ENCODE measurements at regions not wholly inside any gene's neighbourhood (a gene's known extent, or its start where the extent isn't known, plus 50 kb on each side); places are given as distances from the start of the nearest gene placed in this dataset.

GRCh38 chr11:22567759-22568158 lies 57.9 kb downstream of the FANCF start:
- Histone ChIP-seq H3K4me2 (no peak overlapping the region), H3K9me3 (no peaks in the 10 kb centered on the region), H3K27me3 (ENCODE audit: insufficient read depth) (no peaks in the 10 kb centered on the region), H3K4me3 (ENCODE audit: low read depth in 2 of 2, low read length in 1 of 2) (no peak overlapping the region), H3K36me3 (replicated peaks in 1 of 2; ENCODE audit: control insufficient read depth in 1 of 2, insufficient read depth in 2 of 2, low read length in 1 of 2) (no peaks in the 10 kb centered on the region), H3K27ac (ENCODE audit: low read depth in 2 of 2, low read length in 1 of 2) (no peak overlapping the region), H3K9me2 (no peaks in the 10 kb centered on the region), H3K4me1 (ENCODE audit: control insufficient read depth in 1 of 2, insufficient read depth in 2 of 2, low read depth in 1 of 2, low read length in 1 of 2) (no peaks in the 10 kb centered on the region), H4K20me1 (ENCODE audit: insufficient read depth) (no peaks in the 10 kb centered on the region), H2AFZ (ENCODE audit: low read depth) (no peak overlapping the region), H3K9ac (no peak overlapping the region), H3F3A (replicated peaks; ENCODE audit: insufficient read depth) (no peaks in the 10 kb centered on the region), H3K79me2 (ENCODE audit: insufficient read depth) (no peaks in the 10 kb centered on the region)
- no peak for TF ChIP-seq USF2 (IDR thresholded peaks at IDR 0.05; ENCODE audit: borderline replicate concordance, low read depth, low read length)
- TF ChIP-seq, protein P1, sequence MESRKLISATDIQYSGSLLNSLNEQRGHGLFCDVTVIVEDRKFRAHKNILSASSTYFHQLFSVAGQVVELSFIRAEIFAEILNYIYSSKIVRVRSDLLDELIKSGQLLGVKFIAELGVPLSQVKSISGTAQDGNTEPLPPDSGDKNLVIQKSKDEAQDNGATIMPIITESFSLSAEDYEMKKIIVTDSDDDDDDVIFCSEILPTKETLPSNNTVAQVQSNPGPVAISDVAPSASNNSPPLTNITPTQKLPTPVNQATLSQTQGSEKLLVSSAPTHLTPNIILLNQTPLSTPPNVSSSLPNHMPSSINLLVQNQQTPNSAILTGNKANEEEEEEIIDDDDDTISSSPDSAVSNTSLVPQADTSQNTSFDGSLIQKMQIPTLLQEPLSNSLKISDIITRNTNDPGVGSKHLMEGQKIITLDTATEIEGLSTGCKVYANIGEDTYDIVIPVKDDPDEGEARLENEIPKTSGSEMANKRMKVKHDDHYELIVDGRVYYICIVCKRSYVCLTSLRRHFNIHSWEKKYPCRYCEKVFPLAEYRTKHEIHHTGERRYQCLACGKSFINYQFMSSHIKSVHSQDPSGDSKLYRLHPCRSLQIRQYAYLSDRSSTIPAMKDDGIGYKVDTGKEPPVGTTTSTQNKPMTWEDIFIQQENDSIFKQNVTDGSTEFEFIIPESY (IDR thresholded peaks at IDR 0.05; ENCODE audit: borderline replicate concordance, low read depth) = no peak
- TF ChIP-seq NRF1 (IDR thresholded peaks at IDR 0.05; ENCODE audit: low read depth, low read length) = no peak
- TF ChIP-seq, protein P2, sequence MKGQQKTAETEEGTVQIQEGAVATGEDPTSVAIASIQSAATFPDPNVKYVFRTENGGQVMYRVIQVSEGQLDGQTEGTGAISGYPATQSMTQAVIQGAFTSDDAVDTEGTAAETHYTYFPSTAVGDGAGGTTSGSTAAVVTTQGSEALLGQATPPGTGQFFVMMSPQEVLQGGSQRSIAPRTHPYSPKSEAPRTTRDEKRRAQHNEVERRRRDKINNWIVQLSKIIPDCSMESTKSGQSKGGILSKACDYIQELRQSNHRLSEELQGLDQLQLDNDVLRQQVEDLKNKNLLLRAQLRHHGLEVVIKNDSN (IDR thresholded peaks at IDR 0.05; ENCODE audit: borderline replicate concordance, low read depth) = no peak
- no peak for TF ChIP-seq FOXJ3 (CRISPR knock-in tag; IDR thresholded peaks at IDR 0.05)
- TF ChIP-seq RFX5 (IDR thresholded peaks at IDR 0.05; ENCODE audit: low read length) = no peak
- TF ChIP-seq, protein P3, sequence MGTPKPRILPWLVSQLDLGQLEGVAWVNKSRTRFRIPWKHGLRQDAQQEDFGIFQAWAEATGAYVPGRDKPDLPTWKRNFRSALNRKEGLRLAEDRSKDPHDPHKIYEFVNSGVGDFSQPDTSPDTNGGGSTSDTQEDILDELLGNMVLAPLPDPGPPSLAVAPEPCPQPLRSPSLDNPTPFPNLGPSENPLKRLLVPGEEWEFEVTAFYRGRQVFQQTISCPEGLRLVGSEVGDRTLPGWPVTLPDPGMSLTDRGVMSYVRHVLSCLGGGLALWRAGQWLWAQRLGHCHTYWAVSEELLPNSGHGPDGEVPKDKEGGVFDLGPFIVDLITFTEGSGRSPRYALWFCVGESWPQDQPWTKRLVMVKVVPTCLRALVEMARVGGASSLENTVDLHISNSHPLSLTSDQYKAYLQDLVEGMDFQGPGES (IDR thresholded peaks at IDR 0.05; ENCODE audit: low read depth, low read length) = no peak
- TF ChIP-seq PBX3 (IDR thresholded peaks at IDR 0.05) = no peak
- no peak for TF ChIP-seq RXRA (IDR thresholded peaks at IDR 0.05; ENCODE audit: borderline replicate concordance, low read depth)
- TF ChIP-seq FOSL2 (IDR thresholded peaks at IDR 0.05; ENCODE audit: borderline replicate concordance, low read depth) = no peak
- TF ChIP-seq TAF1 (IDR thresholded peaks at IDR 0.05; ENCODE audit: borderline replicate concordance, low read depth, low read length) = no peak
- TF ChIP-seq GATA2 (CRISPR knock-in tag; IDR thresholded peaks at IDR 0.05) = no peak
- TF ChIP-seq MEF2A (IDR thresholded peaks at IDR 0.05; ENCODE audit: borderline replicate concordance, low read depth) = no peak
- no peak for TF ChIP-seq JUND (IDR thresholded peaks at IDR 0.05)
- TF ChIP-seq, protein P4, sequence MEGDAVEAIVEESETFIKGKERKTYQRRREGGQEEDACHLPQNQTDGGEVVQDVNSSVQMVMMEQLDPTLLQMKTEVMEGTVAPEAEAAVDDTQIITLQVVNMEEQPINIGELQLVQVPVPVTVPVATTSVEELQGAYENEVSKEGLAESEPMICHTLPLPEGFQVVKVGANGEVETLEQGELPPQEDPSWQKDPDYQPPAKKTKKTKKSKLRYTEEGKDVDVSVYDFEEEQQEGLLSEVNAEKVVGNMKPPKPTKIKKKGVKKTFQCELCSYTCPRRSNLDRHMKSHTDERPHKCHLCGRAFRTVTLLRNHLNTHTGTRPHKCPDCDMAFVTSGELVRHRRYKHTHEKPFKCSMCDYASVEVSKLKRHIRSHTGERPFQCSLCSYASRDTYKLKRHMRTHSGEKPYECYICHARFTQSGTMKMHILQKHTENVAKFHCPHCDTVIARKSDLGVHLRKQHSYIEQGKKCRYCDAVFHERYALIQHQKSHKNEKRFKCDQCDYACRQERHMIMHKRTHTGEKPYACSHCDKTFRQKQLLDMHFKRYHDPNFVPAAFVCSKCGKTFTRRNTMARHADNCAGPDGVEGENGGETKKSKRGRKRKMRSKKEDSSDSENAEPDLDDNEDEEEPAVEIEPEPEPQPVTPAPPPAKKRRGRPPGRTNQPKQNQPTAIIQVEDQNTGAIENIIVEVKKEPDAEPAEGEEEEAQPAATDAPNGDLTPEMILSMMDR (IDR thresholded peaks at IDR 0.05) = no peak
- no peak for TF ChIP-seq MAX (IDR thresholded peaks at IDR 0.05; ENCODE audit: low read depth)
- no peak for TF ChIP-seq TCF12 (IDR thresholded peaks at IDR 0.05)
- no peak for TF ChIP-seq NFIC (IDR thresholded peaks at IDR 0.05; ENCODE audit: borderline replicate concordance)
- 40% methylated on average over 1 of the region's 1 CpG for WGBS (ENCODE audit: low lambda C conversion rate)
- ChIA-PET POLR2A (no interaction called here), CTCF (interaction anchor here (1.4 to 1.8 kb wide), 2 partner anchors 9 to 220 kb away, joined by 3 to 4 read pairs; no protein-coding TSS in a partner anchor)
- DNase-seq = no peak

Data from SK-N-SH (cell line).